HG03103 (cell line): ENCODE measurements at regions not wholly inside any gene's neighbourhood (a gene's known extent, or its start where the extent isn't known, plus 50 kb on each side); places are given as distances from the start of the nearest gene placed in this dataset.

Experiments used
- ATAC-seq: cut with Tn5 transposase; IDR thresholded peaks from one replicate; pipeline ENCODE4 v1.9.1; 2021; ENCODE audit warnings: low read depth; ENCODE audit not compliant: unreplicated experiment

DNA sequence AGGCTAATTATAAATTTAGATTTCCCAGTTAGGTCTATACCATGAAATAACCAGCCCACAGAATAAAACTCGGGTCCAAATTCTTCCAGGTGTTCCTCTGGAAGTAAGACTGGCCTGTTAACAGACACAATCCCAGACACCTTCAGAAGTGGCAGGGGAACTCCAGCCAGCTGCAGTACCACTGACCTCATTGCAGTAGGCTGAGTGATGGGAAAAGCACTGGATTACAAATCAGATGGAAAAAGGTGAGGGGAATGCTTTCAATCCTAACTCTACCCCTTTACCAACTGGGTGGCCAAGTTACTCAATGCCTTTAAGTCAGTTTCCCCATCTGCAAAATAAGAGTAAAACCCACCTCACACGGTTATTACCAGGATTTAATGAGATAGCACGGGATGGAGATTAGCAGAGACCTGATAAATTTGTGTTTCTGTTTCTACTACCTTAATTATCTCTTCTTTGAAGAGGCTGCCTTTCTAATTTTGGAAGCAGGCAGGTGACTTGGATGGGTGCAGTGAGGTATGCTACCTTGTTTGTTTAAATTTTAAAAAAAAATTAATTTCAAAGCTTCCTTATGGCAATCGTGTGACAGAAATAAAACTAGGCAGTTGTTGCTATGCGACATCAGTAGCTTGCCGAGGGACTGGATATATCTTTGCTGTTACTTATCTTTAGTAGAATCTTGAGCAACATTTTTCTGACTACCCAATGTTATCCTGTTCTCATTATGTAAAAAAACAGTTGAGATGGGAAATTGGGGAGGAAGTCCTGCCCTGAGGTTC lies 167.3 kb upstream of the GRIN2B start:
- ATAC-seq, result no peak

DNA sequence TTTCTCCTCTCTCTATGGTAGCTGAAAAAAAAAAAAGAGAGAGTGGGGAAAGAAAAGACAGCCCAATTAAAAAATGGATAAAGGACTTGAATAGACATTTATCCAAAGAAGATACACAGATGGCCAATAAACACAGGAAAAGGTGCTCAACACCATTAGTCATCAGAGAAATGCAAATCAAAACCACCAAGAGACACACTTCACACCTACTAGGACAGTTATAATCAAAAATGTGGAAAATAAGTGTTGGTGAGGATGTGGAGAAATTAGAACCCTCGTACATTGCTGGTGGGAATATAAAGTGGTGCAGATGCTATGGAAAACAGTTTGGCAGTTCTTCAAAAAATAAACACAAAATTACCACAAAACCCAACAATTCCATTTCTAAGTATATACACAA lies 172.4 kb upstream of the GRIN2B start:
- no peak for ATAC-seq

DNA sequence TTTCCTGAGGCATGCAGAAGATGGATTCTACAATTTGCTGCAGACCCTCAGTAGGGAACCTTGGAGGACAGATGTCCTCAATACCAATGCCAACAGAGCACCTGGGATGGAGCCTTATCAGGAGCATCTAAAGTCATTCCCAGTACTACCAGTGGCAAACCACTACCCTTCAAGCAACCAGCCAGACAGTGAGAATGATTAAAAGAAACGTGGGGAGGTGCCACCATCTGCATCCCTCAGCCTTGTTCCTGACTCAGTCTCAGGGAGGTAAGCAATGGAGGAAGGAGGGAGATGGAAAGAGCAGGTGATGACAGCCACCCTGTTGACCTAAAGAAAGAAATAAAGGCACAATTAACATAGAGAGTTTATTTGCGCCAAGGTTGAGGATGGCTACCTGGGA lies 175.2 kb upstream of the GRIN2B start:
- ATAC-seq, result no peak

DNA sequence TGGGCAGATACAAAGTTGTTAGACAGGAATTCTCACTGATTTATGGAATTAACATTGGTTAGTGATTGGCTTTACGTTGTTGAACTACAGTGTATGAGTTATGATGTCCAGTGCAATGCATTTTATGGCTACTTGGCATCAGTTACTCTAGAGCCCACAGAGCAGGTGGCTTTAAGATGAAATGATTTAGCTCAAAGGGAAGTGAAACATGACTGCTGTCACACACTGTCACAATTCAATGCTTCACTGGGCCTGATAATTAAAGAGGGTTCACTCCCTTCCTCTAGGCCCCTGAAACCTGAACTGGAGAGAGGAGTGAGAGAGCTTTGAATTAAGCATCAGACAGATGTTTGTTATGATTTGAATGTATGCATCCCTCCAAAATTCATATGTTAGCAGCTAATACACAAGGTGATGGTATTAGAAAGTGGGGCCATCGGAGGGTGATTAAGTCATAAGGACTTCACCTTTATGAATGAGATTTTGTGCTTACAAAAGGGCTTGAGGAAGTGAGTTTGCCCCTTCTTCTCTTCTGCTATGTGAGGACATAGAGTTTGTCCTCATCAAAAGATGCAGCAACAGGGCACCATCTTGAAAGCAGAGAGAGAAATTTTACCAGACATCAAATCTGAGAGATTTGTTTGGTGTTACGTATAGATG lies 175.8 kb upstream of the GRIN2B start:
- ATAC-seq, result peak; percentile 97

DNA sequence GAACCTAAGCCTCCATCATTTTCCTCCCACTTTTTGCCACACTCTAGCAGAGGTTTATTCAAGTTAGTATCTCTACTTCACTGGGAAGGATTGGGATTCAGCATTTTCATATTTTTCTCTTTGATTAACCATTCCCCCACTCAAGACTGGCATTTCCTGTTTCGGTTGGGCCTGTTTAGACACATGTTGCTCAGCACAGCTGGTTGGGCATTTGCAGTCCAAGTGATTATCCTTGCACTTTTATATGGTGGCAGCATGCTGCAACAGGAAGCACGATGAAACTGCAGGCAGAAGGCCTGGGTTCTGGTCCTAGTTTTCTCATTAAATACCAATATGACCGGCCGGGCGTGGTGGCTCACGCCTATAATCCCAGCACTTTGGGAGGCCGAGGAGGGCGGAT lies 182.9 kb upstream of the GRIN2B start:
- no peak for ATAC-seq

DNA sequence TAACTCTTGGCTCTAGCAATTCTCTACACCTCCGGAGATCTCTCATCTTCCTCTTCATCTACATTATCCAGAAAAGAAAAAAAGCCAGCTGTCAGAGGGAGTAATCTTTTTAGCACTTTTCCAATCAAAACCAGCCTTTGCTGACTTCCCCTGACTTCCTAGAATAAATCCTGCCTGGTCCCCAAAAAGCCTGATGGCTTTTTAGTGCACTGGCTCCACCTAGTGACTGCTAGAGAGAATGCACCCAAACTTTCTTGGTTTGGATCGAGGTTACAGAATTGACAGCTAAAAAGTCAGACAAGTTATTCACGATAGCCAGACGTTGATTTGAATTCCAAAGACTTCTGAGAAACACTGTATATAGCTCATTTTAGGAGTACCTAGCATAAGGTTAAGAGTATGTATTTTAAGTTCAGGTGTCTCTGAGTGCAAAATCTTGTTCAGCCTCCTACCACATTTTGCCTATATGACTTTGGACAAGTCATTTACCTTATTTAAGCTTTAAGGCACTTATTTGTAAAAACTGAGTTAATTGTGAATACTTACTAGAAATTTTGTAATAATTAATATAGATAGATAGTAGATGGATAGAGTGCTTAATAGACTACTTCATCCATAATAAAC lies 185.7 kb upstream of the GRIN2B start:
- no peak for ATAC-seq

DNA sequence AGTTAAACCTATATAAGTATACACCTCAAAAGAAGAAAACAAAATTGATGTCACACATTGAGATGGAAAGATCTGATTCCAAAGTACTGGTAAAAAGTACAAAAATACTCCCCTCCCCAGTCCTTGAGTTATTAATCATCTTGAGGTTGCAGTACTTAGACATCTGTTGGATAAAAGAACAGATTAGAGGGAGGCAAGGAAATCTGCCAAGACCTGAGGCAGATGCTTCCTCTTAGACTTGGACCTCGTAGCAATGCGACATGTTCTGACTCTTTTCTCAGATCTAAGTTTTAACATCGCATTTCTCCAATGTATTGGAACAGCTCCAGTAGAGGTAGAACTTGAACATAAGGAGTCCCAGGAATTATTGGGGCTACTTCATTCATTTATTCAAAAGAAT lies 187.9 kb upstream of the GRIN2B start:
- ATAC-seq, result no peak

DNA sequence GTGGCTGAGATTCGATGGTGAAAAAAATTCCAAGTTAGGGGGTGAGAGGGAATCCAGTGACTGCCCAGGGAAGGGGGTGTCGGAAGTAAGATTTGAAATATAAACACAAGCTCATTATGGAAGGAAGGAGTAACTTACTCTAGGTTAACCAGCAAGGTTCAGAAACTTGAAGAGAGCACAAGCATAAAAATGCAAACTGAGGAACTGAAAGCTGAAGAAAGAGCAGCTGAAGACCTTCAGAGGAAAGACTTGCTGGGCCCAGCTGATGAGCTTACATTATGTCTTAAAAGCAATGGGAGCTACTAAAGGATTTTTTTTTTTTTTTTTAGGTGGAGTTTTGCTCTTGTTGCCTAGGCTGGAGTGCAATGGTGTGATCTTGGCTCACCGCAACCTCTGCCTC lies 189.7 kb upstream of the GRIN2B start:
- ATAC-seq, result peak; percentile 86

DNA sequence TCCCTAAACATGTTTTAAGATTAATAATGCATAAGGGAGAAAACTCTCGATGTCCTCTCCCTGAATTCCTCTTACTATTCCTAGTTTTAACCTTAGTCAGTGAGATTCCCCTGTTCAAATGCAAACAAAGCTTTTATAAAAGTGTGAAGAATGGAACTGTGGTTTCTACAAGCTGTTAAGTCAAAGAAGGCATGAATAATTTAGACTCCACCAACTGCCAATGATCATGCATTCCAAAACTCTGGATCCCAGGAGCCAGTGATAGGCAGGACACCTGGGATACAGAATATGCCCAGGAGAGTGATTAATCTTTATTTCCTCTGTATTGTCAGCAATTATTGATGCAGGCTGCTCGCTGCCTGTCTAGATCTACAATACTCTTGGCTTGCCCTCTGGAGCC lies 190.3 kb upstream of the ATF7IP start:
- ATAC-seq, result no peak

DNA sequence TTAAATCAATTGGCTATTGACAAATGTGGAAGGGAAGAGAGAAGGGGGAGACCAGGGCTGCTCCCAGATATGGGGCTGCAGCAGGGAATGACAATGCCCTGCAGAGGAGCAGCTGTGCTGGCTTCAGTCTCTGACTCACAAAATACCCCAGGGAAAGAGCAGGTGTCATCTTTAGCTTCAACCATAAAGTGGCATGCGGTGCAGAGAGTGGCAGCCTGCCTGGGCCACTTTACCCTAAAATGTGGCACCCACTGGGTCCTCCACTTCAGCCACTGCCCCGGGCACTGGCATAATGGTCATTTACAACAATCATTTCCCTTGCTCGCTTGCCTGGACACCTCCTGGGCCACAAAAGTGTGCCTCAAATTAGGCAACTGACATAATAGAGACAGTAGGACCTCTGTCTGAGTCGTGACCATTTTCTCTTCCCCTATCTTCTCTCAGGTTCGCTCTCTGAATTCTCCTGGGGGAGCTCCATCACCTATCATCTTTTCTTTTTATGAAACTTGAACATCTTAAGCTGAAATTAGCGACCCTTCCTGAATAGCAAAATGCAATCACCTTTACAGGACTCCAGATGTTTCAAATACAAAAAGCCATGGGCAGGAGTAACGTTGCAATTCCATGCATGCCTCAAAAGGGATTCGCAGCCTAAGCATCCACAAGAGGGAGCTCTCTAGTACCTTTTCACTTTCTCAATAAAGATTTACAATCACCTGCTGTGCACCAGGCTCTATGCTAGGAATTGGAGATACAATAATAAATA lies 179.9 kb upstream of the ATF7IP start:
- peak; percentile 73 for ATAC-seq

DNA sequence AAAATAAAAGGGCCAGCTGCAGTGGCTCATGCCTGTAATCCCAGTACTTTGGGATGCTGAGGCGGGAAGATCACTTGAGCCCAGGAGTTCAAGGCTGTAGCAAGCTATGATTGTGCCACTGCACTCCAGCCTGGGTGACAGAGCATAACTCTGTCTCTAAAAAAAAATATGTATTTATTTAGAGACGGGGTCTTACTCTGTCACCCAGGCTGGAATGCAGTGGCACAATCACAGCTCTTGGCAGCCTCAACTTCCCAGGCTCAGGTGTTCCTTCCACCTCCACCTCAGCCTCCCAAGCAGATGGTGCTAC lies 179.3 kb upstream of the ATF7IP start:
- no peak for ATAC-seq

DNA sequence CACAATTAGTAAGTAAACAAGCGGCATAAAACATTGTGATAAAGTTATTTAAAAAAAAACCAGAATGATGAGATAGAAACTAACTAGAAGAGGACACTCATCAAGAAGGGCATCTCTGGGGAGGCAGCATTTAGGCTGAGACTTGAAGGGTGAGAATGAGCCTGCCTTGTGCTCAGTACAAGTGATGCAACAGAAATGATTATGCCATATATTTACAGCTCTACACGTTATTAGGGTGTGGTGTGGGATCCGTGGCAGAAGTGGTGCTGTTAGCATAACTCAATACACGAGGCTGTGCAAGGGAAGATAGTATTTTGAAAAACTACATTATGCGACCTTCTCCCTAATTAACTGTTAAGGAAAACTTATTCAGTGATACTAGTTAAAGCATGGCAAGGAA lies 178.5 kb upstream of the ATF7IP start:
- no peak for ATAC-seq

DNA sequence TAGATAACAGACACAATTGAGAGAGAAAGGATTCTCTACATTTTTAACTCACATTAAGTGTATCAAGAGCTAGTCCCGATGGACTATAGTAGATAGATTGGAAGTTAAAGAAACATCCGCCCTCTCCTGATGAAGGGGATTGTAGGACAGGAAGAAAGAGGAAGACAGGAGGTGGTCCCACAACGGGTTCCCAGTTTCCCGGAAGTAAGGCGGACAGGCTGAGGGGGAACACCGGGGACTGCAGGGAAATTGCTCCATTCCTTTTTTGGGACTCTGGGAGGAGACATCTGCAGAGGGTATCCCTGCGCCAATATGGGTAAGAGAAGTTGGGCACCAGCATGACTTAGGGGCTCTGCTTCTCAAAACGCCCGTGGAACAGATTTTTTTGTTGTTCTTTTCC lies 177.5 kb upstream of the ATF7IP start:
- ATAC-seq, result no peak

DNA sequence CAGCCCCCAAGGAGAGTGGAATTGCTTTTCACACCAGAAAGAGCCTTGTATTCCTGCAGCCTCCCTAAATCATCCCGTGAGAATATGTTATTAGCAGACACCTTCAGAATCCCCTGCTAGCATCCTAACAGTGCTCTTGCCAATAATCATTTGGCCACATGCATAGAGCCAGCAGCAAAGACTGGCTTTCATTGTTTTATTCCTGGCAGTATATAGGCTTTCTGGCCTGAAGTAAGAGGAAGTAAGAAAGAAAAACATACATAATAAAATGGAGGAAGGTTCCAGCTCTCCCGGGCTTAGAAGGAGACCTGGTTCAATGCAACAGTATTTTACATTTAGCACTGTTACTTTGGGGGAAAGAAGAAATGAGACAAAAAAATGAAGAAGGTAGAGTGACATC lies 176.7 kb upstream of the ATF7IP start:
- ATAC-seq, result no peak

DNA sequence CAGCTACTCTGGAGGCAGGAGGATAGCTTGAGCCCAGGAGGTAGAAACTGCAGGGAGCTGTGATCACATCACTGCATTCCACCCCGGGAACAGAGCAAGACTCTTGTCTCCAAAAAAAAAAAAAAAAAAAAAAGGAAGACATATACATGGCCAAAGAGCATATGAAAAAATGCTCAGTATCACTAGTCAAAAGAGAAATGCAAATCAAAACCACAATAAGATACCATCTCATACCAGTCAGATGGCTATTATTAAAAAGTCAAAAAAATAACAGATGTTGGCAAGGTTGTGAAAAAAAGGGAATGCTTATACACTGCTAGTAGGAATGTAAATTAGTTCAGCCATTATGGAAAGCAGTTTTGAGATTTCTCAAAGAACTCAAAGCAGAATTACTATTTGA lies 174.8 kb upstream of the ATF7IP start:
- ATAC-seq, result no peak

DNA sequence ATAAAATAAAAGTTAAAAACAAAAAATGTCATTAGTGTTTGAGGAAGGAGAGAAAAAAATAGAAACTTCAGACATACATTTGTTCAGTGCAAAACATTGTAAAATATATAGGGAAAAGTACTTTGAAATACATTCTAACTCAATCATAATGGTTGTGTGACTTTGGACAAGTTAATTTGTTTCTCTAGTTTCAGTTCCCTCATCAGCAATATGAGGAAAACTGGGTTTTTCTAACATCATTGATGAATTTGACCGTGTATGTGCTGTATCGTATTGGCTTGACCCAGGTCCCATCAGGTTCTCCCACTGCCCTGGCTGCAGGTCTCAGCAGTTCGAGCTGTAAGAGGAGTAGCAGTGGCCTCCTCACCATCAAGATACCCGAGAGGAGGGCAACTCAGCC lies 173.9 kb upstream of the ATF7IP start:
- no peak for ATAC-seq

DNA sequence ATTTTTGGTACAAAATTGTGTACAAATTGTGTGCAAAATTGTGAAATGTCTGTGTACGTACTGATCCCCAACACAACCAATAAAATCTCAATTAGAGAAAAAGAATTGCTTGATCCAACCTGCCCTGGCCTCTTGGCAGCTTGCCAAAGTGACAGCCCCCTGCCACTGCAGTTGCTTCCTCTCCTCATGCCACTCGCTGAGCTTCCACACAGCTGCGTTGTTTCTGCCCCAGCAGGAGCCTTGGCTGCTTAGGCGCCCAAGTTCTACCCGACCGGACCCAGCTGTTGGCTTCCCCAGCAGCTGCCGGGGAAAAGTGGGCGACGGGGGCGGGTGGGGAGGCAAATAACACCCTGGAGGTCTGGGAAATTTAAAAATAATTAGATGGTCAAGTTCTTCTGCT lies 171.8 kb upstream of the ATF7IP start:
- ATAC-seq, result no peak

DNA sequence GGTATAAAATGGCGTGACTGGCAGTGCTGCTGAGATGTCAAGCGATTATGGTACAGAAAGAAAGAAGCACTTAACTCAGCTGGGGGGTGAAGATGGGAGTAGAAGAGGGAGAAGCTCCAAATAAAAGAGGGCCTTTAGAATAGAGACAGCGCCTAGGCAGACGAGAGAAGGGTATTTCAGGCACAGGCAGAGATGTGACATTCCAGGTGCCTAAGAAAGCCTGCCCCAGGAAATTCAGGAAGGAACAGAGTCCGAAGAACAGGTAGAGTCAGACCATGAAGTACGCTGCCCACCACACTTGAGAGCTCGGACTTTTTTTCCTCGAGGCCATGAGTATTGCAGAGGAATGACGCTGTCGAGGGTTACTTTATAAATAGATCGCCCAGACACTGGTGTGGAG lies 170.9 kb upstream of the ATF7IP start:
- ATAC-seq, result no peak

DNA sequence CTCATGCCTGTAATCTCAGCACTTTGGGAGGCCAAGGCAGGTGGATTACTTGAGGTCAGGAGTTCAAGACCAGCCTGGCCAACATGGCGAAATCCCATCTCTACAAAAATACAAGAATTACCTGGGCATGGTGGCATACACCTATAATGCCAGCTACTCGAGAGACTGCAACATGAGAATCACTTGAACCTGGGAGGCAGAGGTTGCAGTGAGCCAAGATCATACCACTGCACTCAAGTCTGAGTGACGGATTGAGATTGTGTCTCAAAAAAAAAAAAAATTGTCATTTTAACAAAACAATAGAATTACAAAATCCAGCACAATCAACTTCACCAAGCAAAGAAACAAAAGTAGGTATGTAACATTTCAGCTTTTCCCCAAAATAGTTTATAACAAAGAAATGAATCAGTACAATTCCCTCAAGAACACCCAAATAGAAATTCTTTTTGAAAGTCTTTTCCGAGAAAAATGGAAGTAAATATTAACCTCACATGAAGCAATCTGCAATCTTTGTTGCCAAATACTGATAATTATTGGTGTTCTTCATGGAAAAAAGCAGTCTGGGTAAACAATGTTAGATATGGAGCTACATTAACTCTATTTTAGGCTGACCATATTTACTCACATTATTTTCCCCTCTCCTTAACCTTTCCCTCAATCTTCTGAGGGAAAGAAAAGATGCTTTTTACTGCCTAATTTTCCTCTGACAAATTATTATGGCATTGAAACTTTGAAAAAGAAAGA lies 165.9 kb upstream of the ATF7IP start:
- ATAC-seq, result no peak

DNA sequence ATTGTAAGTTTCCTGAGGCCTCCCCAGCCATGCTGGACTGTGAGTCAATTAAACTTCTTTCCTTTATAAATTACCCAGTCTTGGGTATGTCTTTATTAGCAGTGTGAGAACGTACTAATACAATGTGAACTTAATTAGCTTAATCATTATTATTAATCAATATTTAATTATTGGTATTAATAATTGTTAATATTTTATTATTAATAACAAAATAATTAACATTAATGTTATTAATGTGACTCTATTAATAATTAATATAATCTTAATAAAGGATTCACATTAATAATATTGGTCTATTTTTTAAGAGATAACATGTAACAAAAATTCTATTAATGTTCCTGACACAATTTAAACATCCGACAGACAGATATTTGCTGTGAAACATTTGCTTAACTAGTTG lies 164.9 kb upstream of the ATF7IP start:
- no peak for ATAC-seq

DNA sequence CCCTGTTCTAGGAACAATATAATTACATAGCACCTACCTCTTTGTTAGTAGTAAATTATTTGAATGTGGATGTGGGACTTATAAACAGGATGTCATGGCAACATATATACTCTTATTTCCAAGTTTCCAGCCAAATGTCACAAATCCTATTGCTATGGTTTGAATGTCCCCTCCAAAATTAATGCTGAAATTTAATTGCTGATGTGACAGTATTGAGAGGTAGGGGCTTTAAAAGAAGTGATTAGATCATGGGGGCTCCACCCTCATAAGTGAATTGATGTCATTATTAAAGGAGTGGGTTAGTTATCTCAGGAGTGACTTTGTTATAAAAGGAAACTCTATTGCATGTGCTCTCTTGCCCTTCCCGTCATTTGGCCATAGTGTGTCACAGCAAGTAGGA lies 164.2 kb upstream of the ATF7IP start:
- no peak for ATAC-seq
